ENCODE measurements at regions not wholly inside any gene's neighbourhood (a gene's known extent, or its start where the extent isn't known, plus 50 kb on each side); places are given as distances from the start of the nearest gene placed in this dataset.

DNA sequence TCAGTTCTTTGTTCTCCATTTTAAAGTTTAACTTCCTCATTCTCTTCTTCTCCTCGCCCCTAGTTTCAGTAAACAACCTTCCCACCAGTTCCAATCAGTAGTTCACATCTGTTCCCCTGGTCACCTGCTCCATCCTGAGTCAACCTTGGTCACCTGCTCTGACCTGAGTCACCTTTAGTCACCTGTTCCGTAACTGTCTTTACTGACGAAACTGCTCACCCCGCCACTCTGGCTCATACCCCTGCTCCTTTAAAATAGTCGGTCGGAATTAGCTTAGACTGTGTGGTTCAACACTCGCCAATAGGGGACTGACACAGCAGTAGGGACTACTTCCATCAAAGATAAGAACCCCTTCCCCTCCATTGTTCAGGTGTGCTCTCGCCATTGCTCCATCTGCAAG, 76.3 kb upstream of the GPBP1 start:
- H3K27me3 ChIP-seq, result no peaks in the 10 kb centered on the region
- H3K4me3 ChIP-seq, result no peak overlapping the region
- no peaks in the 10 kb centered on the region for H3K9me3 ChIP-seq (replicated peaks)
- H3K27ac ChIP-seq, result no peak overlapping the region
- H3K4me1 ChIP-seq, result no peaks in the 10 kb centered on the region
- DNase-seq, result no peak
- H3K36me3 ChIP-seq, result no peaks in the 10 kb centered on the region

DNA sequence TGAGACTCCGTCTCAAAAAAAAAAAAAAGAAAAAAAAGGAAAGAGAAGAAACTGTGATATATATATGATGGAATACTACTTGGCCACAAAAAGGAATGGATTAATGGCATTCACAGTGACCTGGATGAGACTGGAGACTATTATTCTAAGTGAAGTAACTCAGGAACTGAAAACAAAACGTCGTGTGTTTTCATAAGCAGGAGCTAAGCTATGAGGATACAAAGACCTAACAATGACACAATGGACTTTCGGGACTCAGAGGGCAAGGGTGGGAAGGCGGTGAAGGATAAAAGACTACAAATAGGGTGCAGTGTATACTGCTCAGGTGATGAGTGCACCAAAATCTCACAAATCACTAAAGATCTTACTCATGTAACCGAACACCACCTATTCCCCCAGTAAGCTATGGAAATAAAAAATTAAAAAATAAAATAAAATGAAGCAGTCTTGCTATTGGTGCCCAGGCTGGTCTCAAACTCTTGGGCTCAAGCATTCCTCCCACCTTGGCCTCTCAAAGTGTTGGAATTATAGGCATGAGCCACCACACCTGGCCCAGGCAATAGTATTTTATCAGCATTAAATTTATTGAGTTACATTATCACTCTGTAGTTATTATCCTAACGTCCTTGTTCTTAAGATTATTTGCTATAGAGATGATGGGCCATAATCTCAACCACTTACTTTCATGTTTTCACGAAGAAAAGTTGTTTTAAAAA, 71.5 kb upstream of the GPBP1 start:
- H3K4me1 ChIP-seq, result no peaks in the 10 kb centered on the region
- H3K36me3 ChIP-seq, result no peaks in the 10 kb centered on the region
- H3K27me3 ChIP-seq, result no peaks in the 10 kb centered on the region
- no peak overlapping the region for H3K27ac ChIP-seq
- DNase-seq, result no peak
- no peak overlapping the region for H3K4me3 ChIP-seq
- H3K9me3 ChIP-seq (replicated peaks), result no peaks in the 10 kb centered on the region

- Histone ChIP-seq H3K36me3 (no peaks in the 10 kb centered on the region), H3K4me1 (no peaks in the 10 kb centered on the region), H3K27me3 (no peaks in the 10 kb centered on the region), H3K9me3 (replicated peaks) (no peaks in the 10 kb centered on the region), H3K4me3 (no peak overlapping the region), H3K27ac (no peak overlapping the region)
- no peak for DNase-seq
Observed at GRCh38 chr5:57102905-57103255, 71.0 kb upstream of the GPBP1 start.

- no peak for DNase-seq
- no peak overlapping the region for H3K4me3 ChIP-seq
- no peaks in the 10 kb centered on the region for H3K4me1 ChIP-seq
- H3K36me3 ChIP-seq, result no peaks in the 10 kb centered on the region
- H3K27ac ChIP-seq, result no peak overlapping the region
- no peaks in the 10 kb centered on the region for H3K27me3 ChIP-seq
- no peaks in the 10 kb centered on the region for H3K9me3 ChIP-seq (replicated peaks)
Observed at GRCh38 chr5:57103317-57103907, 70.4 kb upstream of the GPBP1 start.

DNA sequence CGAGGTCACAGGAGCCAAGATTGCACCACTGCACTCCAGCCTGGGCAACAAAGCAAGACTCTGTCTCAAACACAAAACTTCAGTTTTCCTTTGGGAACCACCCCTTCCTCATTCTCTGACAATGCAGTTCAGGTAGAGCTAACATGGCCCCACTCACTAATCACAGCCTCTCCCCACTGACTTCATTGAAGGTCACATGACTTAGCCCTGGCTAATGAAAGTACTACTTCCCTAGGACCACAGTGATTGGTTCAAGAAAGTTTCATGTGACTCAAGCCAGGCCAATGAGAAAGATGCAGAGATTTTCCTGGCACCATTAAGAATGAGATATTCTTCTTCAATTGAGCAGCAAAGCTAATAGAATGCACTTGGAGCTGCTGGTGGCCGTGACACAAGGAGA, 67.2 kb upstream of the GPBP1 start:
- H3K36me3 ChIP-seq, result no peaks in the 10 kb centered on the region
- no peak for DNase-seq
- H3K4me1 ChIP-seq, result no peaks in the 10 kb centered on the region
- no peaks in the 10 kb centered on the region for H3K9me3 ChIP-seq (replicated peaks)
- H3K27ac ChIP-seq, result no peak overlapping the region
- no peaks in the 10 kb centered on the region for H3K27me3 ChIP-seq
- no peak overlapping the region for H3K4me3 ChIP-seq

GRCh38 chr5:57111993-57112392, 61.9 kb upstream of the GPBP1 start:
- Histone ChIP-seq H3K9me3 (replicated peaks) (no peaks in the 10 kb centered on the region), H3K27me3 (no peaks in the 10 kb centered on the region), H3K27ac (no peak overlapping the region), H3K4me1 (no peaks in the 10 kb centered on the region), H3K4me3 (no peak overlapping the region), H3K36me3 (no peaks in the 10 kb centered on the region)
- no peak for DNase-seq

- Histone ChIP-seq H3K4me1 (no peaks in the 10 kb centered on the region), H3K27ac (no peak overlapping the region), H3K9me3 (replicated peaks) (no peaks in the 10 kb centered on the region), H3K36me3 (no peaks in the 10 kb centered on the region), H3K27me3 (no peaks in the 10 kb centered on the region), H3K4me3 (no peak overlapping the region)
- no peak for DNase-seq
Observed at GRCh38 chr5:57113481-57113880, 60.4 kb upstream of the GPBP1 start.

- H3K27me3 ChIP-seq, result no peaks in the 10 kb centered on the region
- H3K36me3 ChIP-seq, result no peaks in the 10 kb centered on the region
- no peak overlapping the region for H3K27ac ChIP-seq
- H3K4me3 ChIP-seq, result no peak overlapping the region
- DNase-seq, result no peak
- H3K9me3 ChIP-seq (replicated peaks), result no peaks in the 10 kb centered on the region
- no peaks in the 10 kb centered on the region for H3K4me1 ChIP-seq
Observed at GRCh38 chr5:57117596-57117995, 56.3 kb upstream of the GPBP1 start.

DNA sequence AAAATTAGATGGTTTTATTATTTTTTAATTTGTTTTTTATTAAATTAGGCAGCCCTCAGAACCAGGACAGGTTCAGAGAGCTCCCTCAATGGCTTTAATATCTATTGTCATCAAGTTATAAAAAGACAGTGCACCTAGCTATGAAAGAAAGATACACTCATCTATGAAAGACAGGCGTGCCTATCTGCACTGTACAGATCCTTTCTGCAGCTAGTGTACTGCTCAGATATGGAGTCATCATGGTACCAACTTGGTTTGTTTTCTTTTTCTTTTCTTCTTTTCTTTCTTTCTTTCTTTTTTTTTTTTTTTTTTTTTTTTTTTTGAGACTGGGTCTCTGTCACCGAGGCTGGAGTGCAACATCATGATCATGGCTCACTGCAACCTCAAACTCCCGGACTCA, 54.8 kb upstream of the GPBP1 start:
- Histone ChIP-seq H3K4me1 (no peaks in the 10 kb centered on the region), H3K27ac (no peak overlapping the region), H3K36me3 (no peaks in the 10 kb centered on the region), H3K4me3 (no peak overlapping the region), H3K9me3 (replicated peaks) (no peaks in the 10 kb centered on the region), H3K27me3 (no peaks in the 10 kb centered on the region)
- no peak for DNase-seq

DNA sequence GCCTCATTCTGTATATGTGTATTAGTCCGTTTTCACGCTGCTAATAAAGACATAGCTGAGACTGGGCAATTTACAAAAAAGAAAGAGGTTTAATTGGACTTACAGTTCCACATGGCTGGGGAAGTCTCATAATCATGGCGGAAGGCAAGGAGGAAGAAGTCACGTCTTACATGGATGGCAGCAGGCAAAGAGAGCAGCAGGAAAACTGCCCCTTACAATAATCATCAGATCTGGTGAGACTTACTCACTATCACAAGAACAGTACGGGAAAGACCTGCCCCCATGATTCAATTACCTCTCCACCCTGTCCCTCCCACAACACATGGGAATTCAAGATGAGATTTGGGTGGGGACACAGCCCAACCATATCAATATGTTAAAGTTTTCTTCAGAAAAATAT, 49.8 kb upstream of the GPBP1 start:
- no peak overlapping the region for H3K27ac ChIP-seq
- H3K36me3 ChIP-seq, result no peaks in the 10 kb centered on the region
- no peak overlapping the region for H3K4me3 ChIP-seq
- DNase-seq, result no peak
- no peaks in the 10 kb centered on the region for H3K27me3 ChIP-seq
- no peaks in the 10 kb centered on the region for H3K9me3 ChIP-seq (replicated peaks)
- H3K4me1 ChIP-seq, result no peaks in the 10 kb centered on the region
